ENCODE measurements at regions not wholly inside any gene's neighbourhood (a gene's known extent, or its start where the extent isn't known, plus 50 kb on each side); places are given as distances from the start of the nearest gene placed in this dataset.

DNA sequence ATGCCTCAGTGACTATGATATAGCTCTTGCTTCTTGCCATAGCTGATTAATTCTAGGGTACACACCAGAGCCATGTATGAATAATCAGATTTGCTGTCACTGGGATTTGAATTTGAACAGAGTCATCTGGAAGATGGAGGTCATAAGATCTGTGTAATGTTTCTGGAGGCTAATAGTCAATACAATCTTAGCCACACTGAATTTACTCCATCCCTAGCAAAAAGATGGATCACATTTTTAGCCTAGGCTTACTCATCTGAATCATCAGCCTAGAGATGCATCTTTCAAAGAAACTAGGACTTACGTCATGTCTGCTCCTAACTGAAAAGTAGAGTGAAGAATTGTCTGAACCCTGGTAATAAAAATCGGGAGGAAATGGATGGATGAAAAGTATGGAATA, 142.3 kb upstream of the ZNF804B start:
- H3K36me3 ChIP-seq (ENCODE audit: control insufficient read depth in 4 of 4, insufficient read depth in 4 of 4, low read length in 3 of 4), result no peaks in the 10 kb centered on the region
- DNase-seq, result no peak
- no peak overlapping the region for H3K27ac ChIP-seq (ENCODE audit: insufficient read depth in 1 of 2, low read depth in 1 of 2, low read length in 2 of 2, poor library complexity in 1 of 2, severe bottlenecking in 2 of 2)
- no peaks in the 10 kb centered on the region for H3K9me3 ChIP-seq (ENCODE audit: control extremely low read depth in 1 of 5, control insufficient read depth in 4 of 5, insufficient read depth in 2 of 5, low read depth in 1 of 5, low read length in 4 of 5)
- no peak overlapping the region for H3K4me3 ChIP-seq (ENCODE audit: control insufficient read depth in 1 of 7, extremely low read depth in 1 of 7, insufficient read depth in 4 of 7, low read depth in 2 of 7, low read length in 6 of 7)
- no CpG with 5 or more reads among the region's 2 CpGs for WGBS (ENCODE audit: insufficient coverage)
- ChIA-PET POLR2A (no interaction called here), CTCF (no interaction called here)
- H3K27me3 ChIP-seq (replicated peaks in 2 of 5; ENCODE audit: control insufficient read depth in 4 of 5, insufficient read depth in 5 of 5, low read length in 4 of 5), result no peaks in the 10 kb centered on the region
- no peaks in the 10 kb centered on the region for H3K4me1 ChIP-seq (ENCODE audit: control extremely low read depth in 1 of 4, control insufficient read depth in 4 of 4, insufficient read depth in 4 of 4, low read length in 3 of 4)

DNA sequence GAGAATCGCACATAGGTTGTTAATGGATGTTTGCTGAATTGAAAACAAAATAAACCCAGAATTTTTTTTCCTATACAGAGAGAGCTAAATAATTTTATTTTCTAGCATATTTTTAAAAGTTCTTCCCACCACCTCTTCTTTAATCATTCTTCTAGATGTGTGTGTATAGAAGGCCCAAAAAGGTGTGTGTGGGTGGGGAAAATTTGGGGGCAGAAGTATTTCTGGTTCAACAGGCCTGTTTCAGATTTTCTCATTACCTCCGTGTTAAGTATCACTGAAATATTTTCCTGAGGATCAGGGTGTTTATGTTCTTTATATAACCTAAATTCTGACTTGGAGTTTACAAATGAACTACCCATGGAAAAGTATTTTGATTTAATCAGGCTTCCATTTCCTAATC, 144.2 kb upstream of the ZNF804B start:
- H3K36me3 ChIP-seq (ENCODE audit: control insufficient read depth in 4 of 4, insufficient read depth in 4 of 4, low read length in 3 of 4), result no peaks in the 10 kb centered on the region
- POLR2A ChIA-PET, result no interaction called here
- H3K4me1 ChIP-seq (ENCODE audit: control extremely low read depth in 1 of 4, control insufficient read depth in 4 of 4, insufficient read depth in 4 of 4, low read length in 3 of 4), result no peaks in the 10 kb centered on the region
- H3K9me3 ChIP-seq (ENCODE audit: control extremely low read depth in 1 of 5, control insufficient read depth in 4 of 5, insufficient read depth in 2 of 5, low read depth in 1 of 5, low read length in 4 of 5), result no peaks in the 10 kb centered on the region
- no peak overlapping the region for H3K27ac ChIP-seq (ENCODE audit: insufficient read depth in 1 of 2, low read depth in 1 of 2, low read length in 2 of 2, poor library complexity in 1 of 2, severe bottlenecking in 2 of 2)
- no peak overlapping the region for H3K4me3 ChIP-seq (ENCODE audit: control insufficient read depth in 1 of 7, extremely low read depth in 1 of 7, insufficient read depth in 4 of 7, low read depth in 2 of 7, low read length in 6 of 7)
- DNase-seq, result no peak
- CTCF ChIA-PET, result no interaction called here
- no peaks in the 10 kb centered on the region for H3K27me3 ChIP-seq (replicated peaks in 2 of 5; ENCODE audit: control insufficient read depth in 4 of 5, insufficient read depth in 5 of 5, low read length in 4 of 5)
- no CpG with 5 or more reads among the region's 2 CpGs for WGBS (ENCODE audit: insufficient coverage)

GRCh38 chr7:88614736-88615135, 144.8 kb upstream of the ZNF804B start:
- H3K9me3 ChIP-seq (ENCODE audit: control extremely low read depth in 1 of 5, control insufficient read depth in 4 of 5, insufficient read depth in 2 of 5, low read depth in 1 of 5, low read length in 4 of 5), result no peaks in the 10 kb centered on the region
- POLR2A ChIA-PET, result no interaction called here
- 90% methylated on average over 2 of the region's 3 CpGs for WGBS (ENCODE audit: insufficient coverage)
- CTCF ChIA-PET, result no interaction called here
- no peak overlapping the region for H3K4me3 ChIP-seq (ENCODE audit: control insufficient read depth in 1 of 7, extremely low read depth in 1 of 7, insufficient read depth in 4 of 7, low read depth in 2 of 7, low read length in 6 of 7)
- no peak overlapping the region for H3K27ac ChIP-seq (ENCODE audit: insufficient read depth in 1 of 2, low read depth in 1 of 2, low read length in 2 of 2, poor library complexity in 1 of 2, severe bottlenecking in 2 of 2)
- H3K4me1 ChIP-seq (ENCODE audit: control extremely low read depth in 1 of 4, control insufficient read depth in 4 of 4, insufficient read depth in 4 of 4, low read length in 3 of 4), result no peaks in the 10 kb centered on the region
- no peaks in the 10 kb centered on the region for H3K36me3 ChIP-seq (ENCODE audit: control insufficient read depth in 4 of 4, insufficient read depth in 4 of 4, low read length in 3 of 4)
- no peak for DNase-seq
- no peaks in the 10 kb centered on the region for H3K27me3 ChIP-seq (replicated peaks in 2 of 5; ENCODE audit: control insufficient read depth in 4 of 5, insufficient read depth in 5 of 5, low read length in 4 of 5)

DNA sequence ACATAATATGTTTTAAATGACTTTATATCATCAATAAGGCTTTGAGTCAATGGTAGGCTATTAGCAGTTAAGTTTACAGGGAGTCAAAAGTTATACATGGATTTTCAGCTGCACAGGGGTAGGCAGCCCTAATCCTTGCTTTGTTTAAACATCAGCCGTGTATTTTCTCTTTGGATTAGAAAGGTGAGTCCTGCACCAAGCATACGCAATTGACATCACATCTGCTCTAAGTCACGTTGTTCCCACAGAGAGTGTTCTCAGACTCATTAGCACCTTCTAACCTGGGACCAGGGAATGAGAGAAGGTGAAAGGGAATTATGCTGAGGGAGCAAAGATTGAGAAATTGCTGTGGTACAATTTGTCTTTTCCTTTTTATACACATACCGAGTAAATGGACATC, 148.6 kb upstream of the ZNF804B start:
- CTCF ChIA-PET, result no interaction called here
- H3K4me3 ChIP-seq (ENCODE audit: control insufficient read depth in 1 of 7, extremely low read depth in 1 of 7, insufficient read depth in 4 of 7, low read depth in 2 of 7, low read length in 6 of 7), result no peak overlapping the region
- no peak for DNase-seq
- H3K36me3 ChIP-seq (ENCODE audit: control insufficient read depth in 4 of 4, insufficient read depth in 4 of 4, low read length in 3 of 4), result no peaks in the 10 kb centered on the region
- POLR2A ChIA-PET, result no interaction called here
- H3K4me1 ChIP-seq (ENCODE audit: control extremely low read depth in 1 of 4, control insufficient read depth in 4 of 4, insufficient read depth in 4 of 4, low read length in 3 of 4), result no peaks in the 10 kb centered on the region
- 93% methylated on average over 3 of the region's 4 CpGs for WGBS (ENCODE audit: insufficient coverage)
- no peaks in the 10 kb centered on the region for H3K9me3 ChIP-seq (ENCODE audit: control extremely low read depth in 1 of 5, control insufficient read depth in 4 of 5, insufficient read depth in 2 of 5, low read depth in 1 of 5, low read length in 4 of 5)
- H3K27ac ChIP-seq (ENCODE audit: insufficient read depth in 1 of 2, low read depth in 1 of 2, low read length in 2 of 2, poor library complexity in 1 of 2, severe bottlenecking in 2 of 2), result no peak overlapping the region
- no peaks in the 10 kb centered on the region for H3K27me3 ChIP-seq (replicated peaks in 2 of 5; ENCODE audit: control insufficient read depth in 4 of 5, insufficient read depth in 5 of 5, low read length in 4 of 5)

DNA sequence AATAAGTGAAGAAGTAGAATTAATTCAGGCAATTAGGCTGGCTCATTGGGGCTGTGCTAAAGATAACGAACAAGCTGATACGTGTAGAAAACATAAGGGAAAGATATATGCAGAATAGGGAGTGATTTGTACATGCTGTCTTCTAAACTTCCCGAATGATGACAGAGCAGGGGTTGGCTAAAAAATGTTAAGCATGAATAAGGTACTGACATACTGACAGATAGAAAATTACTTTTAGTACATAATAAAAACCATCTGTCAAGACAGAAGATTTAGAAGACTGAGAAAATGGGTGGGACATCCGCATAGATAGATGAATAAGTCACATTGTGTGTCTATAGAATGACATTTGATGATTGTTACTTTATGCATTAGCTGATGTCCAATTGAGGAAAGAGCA, 158.8 kb upstream of the ZNF804B start:
- Histone ChIP-seq H3K4me3 (ENCODE audit: control insufficient read depth in 1 of 7, extremely low read depth in 1 of 7, insufficient read depth in 4 of 7, low read depth in 2 of 7, low read length in 6 of 7) (no peak overlapping the region), H3K36me3 (ENCODE audit: control insufficient read depth in 4 of 4, insufficient read depth in 4 of 4, low read length in 3 of 4) (no peaks in the 10 kb centered on the region), H3K27ac (ENCODE audit: insufficient read depth in 1 of 2, low read depth in 1 of 2, low read length in 2 of 2, poor library complexity in 1 of 2, severe bottlenecking in 2 of 2) (no peak overlapping the region), H3K9me3 (ENCODE audit: control extremely low read depth in 1 of 5, control insufficient read depth in 4 of 5, insufficient read depth in 2 of 5, low read depth in 1 of 5, low read length in 4 of 5) (no peaks in the 10 kb centered on the region), H3K27me3 (replicated peaks in 2 of 5; ENCODE audit: control insufficient read depth in 4 of 5, insufficient read depth in 5 of 5, low read length in 4 of 5) (no peaks in the 10 kb centered on the region), H3K4me1 (ENCODE audit: control extremely low read depth in 1 of 4, control insufficient read depth in 4 of 4, insufficient read depth in 4 of 4, low read length in 3 of 4) (no peaks in the 10 kb centered on the region)
- ChIA-PET POLR2A (no interaction called here), CTCF (no interaction called here)
- no peak for DNase-seq
- WGBS (ENCODE audit: insufficient coverage), result 100% methylated on average over 3 of the region's 4 CpGs

- DNase-seq, result no peak
- Histone ChIP-seq H3K4me1 (ENCODE audit: control extremely low read depth in 1 of 4, control insufficient read depth in 4 of 4, insufficient read depth in 4 of 4, low read length in 3 of 4) (no peaks in the 10 kb centered on the region), H3K4me3 (ENCODE audit: control insufficient read depth in 1 of 7, extremely low read depth in 1 of 7, insufficient read depth in 4 of 7, low read depth in 2 of 7, low read length in 6 of 7) (no peak overlapping the region), H3K36me3 (ENCODE audit: control insufficient read depth in 4 of 4, insufficient read depth in 4 of 4, low read length in 3 of 4) (no peaks in the 10 kb centered on the region), H3K9me3 (ENCODE audit: control extremely low read depth in 1 of 5, control insufficient read depth in 4 of 5, insufficient read depth in 2 of 5, low read depth in 1 of 5, low read length in 4 of 5) (no peaks in the 10 kb centered on the region), H3K27me3 (replicated peaks in 2 of 5; ENCODE audit: control insufficient read depth in 4 of 5, insufficient read depth in 5 of 5, low read length in 4 of 5) (no peaks in the 10 kb centered on the region), H3K27ac (ENCODE audit: insufficient read depth in 1 of 2, low read depth in 1 of 2, low read length in 2 of 2, poor library complexity in 1 of 2, severe bottlenecking in 2 of 2) (no peak overlapping the region)
- CTCF ChIA-PET, result no interaction called here
- POLR2A ChIA-PET, result no interaction called here
- 67% methylated on average over 3 of the region's 3 CpGs for WGBS (ENCODE audit: insufficient coverage)
Observed at GRCh38 chr7:88599528-88599927, 160.0 kb upstream of the ZNF804B start.

DNA sequence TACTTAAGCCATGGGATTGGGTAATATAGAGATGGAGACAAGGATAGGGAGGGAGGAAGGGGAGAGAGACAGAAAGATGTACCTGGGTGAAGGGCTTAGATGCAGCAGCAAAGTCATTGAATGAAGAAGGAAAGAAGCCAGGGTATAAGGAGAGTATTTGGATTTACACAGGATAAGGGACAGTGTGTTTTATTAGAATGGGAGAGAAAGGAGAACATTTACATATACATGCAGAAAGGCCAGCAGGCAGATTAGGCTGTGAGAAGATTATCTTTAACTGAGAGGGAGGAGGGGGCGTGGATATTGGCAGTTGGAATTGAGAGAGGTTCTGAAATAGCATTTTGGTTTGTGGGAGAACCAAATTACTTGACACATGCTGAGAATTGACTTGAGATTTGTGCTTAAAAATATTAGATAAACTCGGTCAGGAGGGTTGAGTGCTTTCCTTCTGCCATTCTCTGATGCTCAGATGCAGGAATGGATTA, 161.5 kb upstream of the ZNF804B start:
- H3K9me3 ChIP-seq (ENCODE audit: control extremely low read depth in 1 of 5, control insufficient read depth in 4 of 5, insufficient read depth in 2 of 5, low read depth in 1 of 5, low read length in 4 of 5), result no peaks in the 10 kb centered on the region
- H3K36me3 ChIP-seq (ENCODE audit: control insufficient read depth in 4 of 4, insufficient read depth in 4 of 4, low read length in 3 of 4), result no peaks in the 10 kb centered on the region
- H3K4me3 ChIP-seq (ENCODE audit: control insufficient read depth in 1 of 7, extremely low read depth in 1 of 7, insufficient read depth in 4 of 7, low read depth in 2 of 7, low read length in 6 of 7), result no peak overlapping the region
- WGBS (ENCODE audit: insufficient coverage), result 72% methylated on average over 2 of the region's 2 CpGs
- POLR2A ChIA-PET, result no interaction called here
- no peak overlapping the region for H3K27ac ChIP-seq (ENCODE audit: insufficient read depth in 1 of 2, low read depth in 1 of 2, low read length in 2 of 2, poor library complexity in 1 of 2, severe bottlenecking in 2 of 2)
- CTCF ChIA-PET, result no interaction called here
- no peak for DNase-seq
- no peaks in the 10 kb centered on the region for H3K27me3 ChIP-seq (replicated peaks in 2 of 5; ENCODE audit: control insufficient read depth in 4 of 5, insufficient read depth in 5 of 5, low read length in 4 of 5)
- H3K4me1 ChIP-seq (ENCODE audit: control extremely low read depth in 1 of 4, control insufficient read depth in 4 of 4, insufficient read depth in 4 of 4, low read length in 3 of 4), result no peaks in the 10 kb centered on the region

- no peaks in the 10 kb centered on the region for H3K9me3 ChIP-seq (ENCODE audit: control extremely low read depth in 1 of 5, control insufficient read depth in 4 of 5, insufficient read depth in 2 of 5, low read depth in 1 of 5, low read length in 4 of 5)
- DNase-seq, result no peak
- H3K4me3 ChIP-seq (ENCODE audit: control insufficient read depth in 1 of 7, extremely low read depth in 1 of 7, insufficient read depth in 4 of 7, low read depth in 2 of 7, low read length in 6 of 7), result no peak overlapping the region
- no peak overlapping the region for H3K27ac ChIP-seq (ENCODE audit: insufficient read depth in 1 of 2, low read depth in 1 of 2, low read length in 2 of 2, poor library complexity in 1 of 2, severe bottlenecking in 2 of 2)
- POLR2A ChIA-PET, result no interaction called here
- no peaks in the 10 kb centered on the region for H3K4me1 ChIP-seq (ENCODE audit: control extremely low read depth in 1 of 4, control insufficient read depth in 4 of 4, insufficient read depth in 4 of 4, low read length in 3 of 4)
- CTCF ChIA-PET, result no interaction called here
- 96% methylated on average over 2 of the region's 2 CpGs for WGBS (ENCODE audit: insufficient coverage)
- H3K36me3 ChIP-seq (ENCODE audit: control insufficient read depth in 4 of 4, insufficient read depth in 4 of 4, low read length in 3 of 4), result no peaks in the 10 kb centered on the region
- no peaks in the 10 kb centered on the region for H3K27me3 ChIP-seq (replicated peaks in 2 of 5; ENCODE audit: control insufficient read depth in 4 of 5, insufficient read depth in 5 of 5, low read length in 4 of 5)
Observed at GRCh38 chr7:88590963-88591362, 168.5 kb upstream of the ZNF804B start.

Data from common myeloid progenitor, CD34-positive (primary cell).